WTC11 (cell line): ENCODE measurements at regions not wholly inside any gene's neighbourhood (a gene's known extent, or its start where the extent isn't known, plus 50 kb on each side); places are given as distances from the start of the nearest gene placed in this dataset.
"Not testable (repeated sequence)": the region's sequence is repeated elsewhere in the genome, so short reads cannot be mapped to it uniquely, and the experiment has no call there.

Experiments used
- ATAC-seq: fragments of 200-7000 bp; cut with Tn5 transposase; 2 replicates; pipeline ENCODE4 v1.10.0; 2021; ENCODE audit warnings: mild to moderate bottlenecking, moderate library complexity
- CTCF ChIA-PET: fragments of 300-600 bp; sonication (Branson Sonifier 250); formaldehyde crosslinking; loops from one replicate; lab custom pipeline; 2021; ENCODE audit warnings: antibody characterized with exemption; lab: Charles Lee
- POLR2A ChIA-PET: fragments of 350-600 bp; sonication (Branson Sonifier 250); formaldehyde crosslinking; loops from one replicate; lab custom pipeline; 2021; ENCODE audit warnings: antibody characterized with exemption; lab: Charles Lee
- DNase-seq: peaks from one replicate; pipeline ENCODE4 v3.0.0; 2021; ENCODE audit warnings: low spot score
- H3K27ac Mint-ChIP-seq: 2 replicates; pipeline ENCODE4 v1.8.0; 2021; ENCODE audit warnings: mixed read lengths
- H3K27me3 Mint-ChIP-seq: 2 replicates; pipeline ENCODE4 v1.8.0; 2021; ENCODE audit warnings: low read depth, mild to moderate bottlenecking, moderate library complexity, mixed read lengths
- H3K36me3 Mint-ChIP-seq: 2 replicates; pipeline ENCODE4 v1.8.0; 2021; ENCODE audit warnings: mixed read lengths
- H3K4me1 Mint-ChIP-seq: 2 replicates; pipeline ENCODE4 v1.8.0; 2022; ENCODE audit warnings: mixed read lengths
- H3K4me3 Mint-ChIP-seq: 2 replicates; pipeline ENCODE4 v1.8.0; 2021; ENCODE audit warnings: mild to moderate bottlenecking, moderate library complexity, mixed read lengths
- H3K9me3 Mint-ChIP-seq: 2 replicates; pipeline ENCODE4 v1.8.0; 2021; ENCODE audit warnings: mixed read lengths
- AR ChIP-seq: fragments of 250-450 bp; sonication (Bioruptor Pico); IDR thresholded peaks from 2 replicates; pipeline ENCODE4 v1.9.0; 2021; ENCODE audit warnings: mild to moderate bottlenecking
- ATF1 ChIP-seq: sonication (generic); formaldehyde crosslinking; IDR thresholded peaks from 2 replicates; pipeline ENCODE4 v1.8.1; 2023; ENCODE audit warnings: mild to moderate bottlenecking, moderate library complexity, missing genetic modification reagents
- CDX4 ChIP-seq: fragments of 250-450 bp; sonication (Bioruptor Pico); IDR thresholded peaks from 2 replicates; pipeline ENCODE4 v1.9.0; 2021; ENCODE audit warnings: moderate library complexity, mild to moderate bottlenecking, inconsistent platforms, borderline replicate concordance
- CREB1 ChIP-seq: sonication (generic); formaldehyde crosslinking; IDR thresholded peaks from 2 replicates; pipeline ENCODE4 v1.8.0; 2023; ENCODE audit warnings: mild to moderate bottlenecking, missing genetic modification reagents
- CTCF ChIP-seq: fragments of 200-600 bp; IDR thresholded peaks from 2 replicates; pipeline ENCODE4 v1.8.0; 2022; ENCODE audit warnings: antibody characterized with exemption
- ELF4 ChIP-seq: sonication (generic); formaldehyde crosslinking; IDR thresholded peaks from 2 replicates; pipeline ENCODE4 v1.8.1; 2022; ENCODE audit warnings: low read depth, mild to moderate bottlenecking, moderate library complexity, missing genetic modification reagents
- MAX ChIP-seq: sonication (generic); formaldehyde crosslinking; IDR thresholded peaks from 2 replicates; pipeline ENCODE4 v1.8.0; 2022; ENCODE audit warnings: mild to moderate bottlenecking, missing genetic modification reagents
- MLX ChIP-seq: sonication (generic); formaldehyde crosslinking; IDR thresholded peaks from 2 replicates; pipeline ENCODE4 v1.8.1; 2023; ENCODE audit warnings: mild to moderate bottlenecking, missing genetic modification reagents, moderate library complexity
- MXD4 ChIP-seq: fragments of 250-450 bp; sonication (Bioruptor Pico); IDR thresholded peaks from 2 replicates; pipeline ENCODE4 v1.8.0; 2021; ENCODE audit warnings: mild to moderate bottlenecking, moderate library complexity, borderline replicate concordance
- NFE2L1 ChIP-seq: sonication (generic); formaldehyde crosslinking; IDR thresholded peaks from 2 replicates; pipeline ENCODE4 v1.8.1; 2023; ENCODE audit warnings: missing genetic modification reagents
- PRRX2 ChIP-seq: fragments of 250-450 bp; sonication (Bioruptor Pico); IDR thresholded peaks from 2 replicates; pipeline ENCODE4 v1.8.0; 2021; ENCODE audit warnings: mild to moderate bottlenecking
- SP1 ChIP-seq: sonication (generic); formaldehyde crosslinking; conservative IDR thresholded peaks from 2 replicates; pipeline ENCODE4 v1.8.1; 2022; ENCODE audit warnings: missing genetic modification reagents
- ZBTB21 ChIP-seq: sonication (generic); formaldehyde crosslinking; IDR thresholded peaks from 2 replicates; pipeline ENCODE4 v1.8.1; 2023; ENCODE audit warnings: mild to moderate bottlenecking, missing genetic modification reagents, borderline replicate concordance
- ZBTB43 ChIP-seq: sonication (generic); formaldehyde crosslinking; IDR thresholded peaks from 2 replicates; pipeline ENCODE4 v1.8.1; 2023; ENCODE audit warnings: mild to moderate bottlenecking, missing genetic modification reagents
- ZNF121 ChIP-seq: sonication (generic); formaldehyde crosslinking; IDR thresholded peaks from 2 replicates; pipeline ENCODE4 v1.8.0; 2023; ENCODE audit warnings: missing genetic modification reagents
- ZNF396 ChIP-seq: fragments of 250-450 bp; sonication (Bioruptor Pico); IDR thresholded peaks from 2 replicates; pipeline ENCODE4 v1.8.0; 2021; ENCODE audit warnings: mild to moderate bottlenecking, moderate library complexity, borderline replicate concordance
- ZNF512 ChIP-seq: sonication (generic); formaldehyde crosslinking; IDR thresholded peaks from 2 replicates; pipeline ENCODE4 v1.8.1; 2022; ENCODE audit warnings: missing genetic modification reagents, borderline replicate concordance

GRCh38 chr10:91096274-91096673, 124.2 kb upstream of the PCGF5 start (continued):
- TF ChIP-seq NFE2L1 (CRISPR knock-in tag) (no peak), PRRX2 (CRISPR knock-in tag) (no peak), CDX4 (no peak), MLX (CRISPR knock-in tag) (no peak), CREB1 (CRISPR knock-in tag) (no peak), ZNF121 (CRISPR knock-in tag) (no peak), ZNF512 (no peak), ATF1 (no peak), MXD4 (CRISPR knock-in tag) (no peak)

- Mint-ChIP-seq H3K4me3 (no peak overlapping the region), H3K27me3 (peaks cover 12% of the 10 kb centered on the region), H3K9me3 (peaks cover 78% of the 10 kb centered on the region), H3K27ac (no peak overlapping the region), H3K4me1 (peaks cover 7% of the 10 kb centered on the region; the same call in 1 of the 2 replicates), H3K36me3 (peaks cover 43% of the 10 kb centered on the region)
- ATAC-seq = no peak
- TF ChIP-seq ZNF396 (CRISPR knock-in tag) (no peak), AR (CRISPR knock-in tag) (no peak), MAX (no peak), ELF4 (CRISPR knock-in tag) (no peak), ATF1 (no peak), ZBTB43 (CRISPR knock-in tag) (no peak), MLX (CRISPR knock-in tag) (no peak), ZBTB21 (CRISPR knock-in tag) (no peak), SP1 (CRISPR knock-in tag) (no peak), CTCF (no peak)
- ChIA-PET CTCF (no interaction called here), POLR2A (no interaction called here)
- no peak for DNase-seq
Measured at GRCh38 chr10:91097313-91097712, 123.2 kb upstream of the PCGF5 start.

GRCh38 chr10:91098021-91098420, 122.4 kb upstream of the PCGF5 start:
- POLR2A ChIA-PET, H3K4me3 Mint-ChIP-seq, H3K27ac Mint-ChIP-seq, ATAC-seq, DNase-seq, CTCF ChIA-PET, H3K4me1 Mint-ChIP-seq: not testable (repeated sequence)
- H3K36me3 Mint-ChIP-seq = peaks cover 41% of the 10 kb centered on the region
- peaks cover 71% of the 10 kb centered on the region for H3K9me3 Mint-ChIP-seq
- H3K27me3 Mint-ChIP-seq = peaks cover 12% of the 10 kb centered on the region
